GM21737 (cell line): ENCODE measurements at regions not wholly inside any gene's neighbourhood (a gene's known extent, or its start where the extent isn't known, plus 50 kb on each side); places are given as distances from the start of the nearest gene placed in this dataset.

ENCODE experiments used
- ATAC-seq: cut with Tn5 transposase; IDR thresholded peaks from one replicate; pipeline ENCODE4 v1.9.1; 2021; ENCODE audit warnings: mild to moderate bottlenecking, moderate library complexity; ENCODE audit not compliant: unreplicated experiment

GRCh38 chr2:219987830-219988229, 360.4 kb downstream of the SLC4A3 start:
- no peak for ATAC-seq

- ATAC-seq, result no peak
Observed at GRCh38 chr2:219989744-219990143, 362.3 kb downstream of the SLC4A3 start.

GRCh38 chr2:219991116-219991515, 363.7 kb downstream of the SLC4A3 start:
- ATAC-seq, result no peak

- no peak for ATAC-seq
Observed at GRCh38 chr2:219995399-219995798, 368.0 kb downstream of the SLC4A3 start.

- no peak for ATAC-seq
Observed at GRCh38 chr2:219995991-219996765, 368.7 kb downstream of the SLC4A3 start.

GRCh38 chr2:219997341-219997851, 370.0 kb downstream of the SLC4A3 start:
- no peak for ATAC-seq

GRCh38 chr2:219998107-219998506, 370.7 kb downstream of the SLC4A3 start:
- no peak for ATAC-seq

GRCh38 chr2:219998714-219999227, 371.3 kb downstream of the SLC4A3 start:
- ATAC-seq, result no peak

- ATAC-seq, result no peak
Observed at GRCh38 chr2:220000080-220000479, 372.6 kb downstream of the SLC4A3 start.

GRCh38 chr2:220000586-220000985, 373.2 kb downstream of the SLC4A3 start:
- ATAC-seq, result no peak

GRCh38 chr2:220001751-220002150, 374.3 kb downstream of the SLC4A3 start:
- no peak for ATAC-seq

GRCh38 chr2:220002251-220002650, 374.8 kb downstream of the SLC4A3 start:
- no peak for ATAC-seq

- ATAC-seq, result no peak
Observed at GRCh38 chr2:220002699-220003098, 375.3 kb downstream of the SLC4A3 start.

GRCh38 chr2:220005362-220005761, 377.9 kb downstream of the SLC4A3 start:
- no peak for ATAC-seq

GRCh38 chr2:220006152-220006621, 378.8 kb downstream of the SLC4A3 start:
- ATAC-seq, result no peak

- ATAC-seq, result no peak
Observed at GRCh38 chr2:220011859-220012258, 384.4 kb downstream of the SLC4A3 start.

GRCh38 chr2:220014961-220015360, 387.5 kb downstream of the SLC4A3 start:
- ATAC-seq, result no peak

- no peak for ATAC-seq
Observed at GRCh38 chr2:220015576-220015975, 388.1 kb downstream of the SLC4A3 start.

GRCh38 chr2:220025207-220025606, 397.8 kb downstream of the SLC4A3 start:
- ATAC-seq, result no peak

- ATAC-seq, result no peak
Observed at GRCh38 chr2:220029013-220029412, 401.6 kb downstream of the SLC4A3 start.

- no peak for ATAC-seq
Observed at GRCh38 chr2:220033546-220033945, 406.1 kb downstream of the SLC4A3 start.

- ATAC-seq, result no peak
Observed at GRCh38 chr2:220034426-220035130, 407.1 kb downstream of the SLC4A3 start.
